H9 (cell line): ENCODE measurements at regions not wholly inside any gene's neighbourhood (a gene's known extent, or its start where the extent isn't known, plus 50 kb on each side); places are given as distances from the start of the nearest gene placed in this dataset.

Source experiments
- DNase-seq: peaks from one replicate; pipeline ENCODE4 v3.0.0-alpha.2; 2017
- H2AFZ ChIP-seq: one replicate; pipeline ENCODE4 v1.6.1; 2013; ENCODE audit warnings: mild to moderate bottlenecking, low read length, control low read depth, moderate library complexity
- H2AK5ac ChIP-seq: 2 replicates; pipeline ENCODE4 v1.6.1; 2013; ENCODE audit warnings: low read length, control low read depth, mixed read lengths; ENCODE audit not compliant: insufficient read length
- H2BK120ac ChIP-seq: one replicate; pipeline ENCODE4 v1.6.1; 2013; ENCODE audit warnings: low read depth, mild to moderate bottlenecking, low read length, control low read depth, inconsistent platforms; ENCODE audit not compliant: poor library complexity, severe bottlenecking
- H2BK12ac ChIP-seq: 2 replicates; pipeline ENCODE4 v1.6.1; 2013; ENCODE audit warnings: low read length, control low read depth, mixed read lengths, low read depth; ENCODE audit not compliant: insufficient read length
- H2BK15ac ChIP-seq: 2 replicates; pipeline ENCODE4 v1.6.1; 2013; ENCODE audit warnings: low read depth, low read length, control low read depth
- H2BK20ac ChIP-seq: one replicate; pipeline ENCODE4 v1.6.1; 2013; ENCODE audit warnings: low read depth, mild to moderate bottlenecking, low read length, control low read depth, inconsistent platforms; ENCODE audit not compliant: poor library complexity, severe bottlenecking
- H2BK5ac ChIP-seq: 2 replicates; pipeline ENCODE4 v1.6.1; 2013; ENCODE audit warnings: low read length, control low read depth, mixed read lengths; ENCODE audit not compliant: insufficient read length
- H3K14ac ChIP-seq: 2 replicates; pipeline ENCODE4 v1.6.1; 2013; ENCODE audit warnings: low read length, control low read depth; ENCODE audit not compliant: insufficient read depth
- H3K18ac ChIP-seq: 2 replicates; pipeline ENCODE4 v1.6.1; 2013; ENCODE audit warnings: low read depth, mild to moderate bottlenecking, mixed read lengths, low read length, control low read depth; ENCODE audit not compliant: insufficient read length
- H3K23ac ChIP-seq: 2 replicates; pipeline ENCODE4 v1.6.1; 2013; ENCODE audit warnings: low read length, control low read depth, mixed read lengths, low read depth; ENCODE audit not compliant: insufficient read length
- H3K23me2 ChIP-seq: 2 replicates; pipeline ENCODE4 v1.6.1; 2013; ENCODE audit warnings: low read depth, mild to moderate bottlenecking, mixed read lengths, low read length, control low read depth; ENCODE audit not compliant: insufficient read length, poor library complexity, severe bottlenecking
- H3K27ac ChIP-seq: 2 replicates; pipeline ENCODE4 v1.5.1; 2013; ENCODE audit warnings: low read length, control low read depth, mixed read lengths, low read depth; ENCODE audit not compliant: insufficient read length
- H3K27me3 ChIP-seq: 2 replicates; pipeline ENCODE4 v1.6.1; 2013; ENCODE audit warnings: low read length, control low read depth, inconsistent platforms; ENCODE audit not compliant: insufficient read depth
- H3K4ac ChIP-seq: 2 replicates; pipeline ENCODE4 v1.6.1; 2013; ENCODE audit warnings: low read depth, mild to moderate bottlenecking, control low read depth, inconsistent platforms, low read length, moderate library complexity
- H3K4me1 ChIP-seq: 2 replicates; pipeline ENCODE4 v1.6.1; 2013; ENCODE audit warnings: low read length, control low read depth, inconsistent platforms; ENCODE audit not compliant: insufficient read depth
- H3K4me2 ChIP-seq: 2 replicates; pipeline ENCODE4 v1.6.1; 2013; ENCODE audit warnings: low read length, control low read depth, mixed read lengths; ENCODE audit not compliant: insufficient read length, insufficient read depth
- H3K56ac ChIP-seq: 2 replicates; pipeline ENCODE4 v1.6.1; 2013; ENCODE audit warnings: low read depth, mild to moderate bottlenecking, mixed read lengths, low read length, control low read depth; ENCODE audit not compliant: insufficient read length
- H3K79me1 ChIP-seq: 2 replicates; pipeline ENCODE4 v1.6.1; 2013; ENCODE audit warnings: low read depth, mild to moderate bottlenecking, moderate library complexity, low read length, control low read depth, inconsistent platforms; ENCODE audit not compliant: insufficient read depth, poor library complexity, severe bottlenecking
- H3K79me2 ChIP-seq: 2 replicates; pipeline ENCODE4 v1.6.1; 2013; ENCODE audit warnings: low read length, control low read depth, inconsistent platforms; ENCODE audit not compliant: insufficient read depth
- H3K9ac ChIP-seq: 2 replicates; pipeline ENCODE4 v1.6.1; 2013; ENCODE audit warnings: low read length, control low read depth, mixed read lengths; ENCODE audit not compliant: insufficient read length; ENCODE audit errors: extremely low read depth
- H3K9me3 ChIP-seq: one replicate; pipeline ENCODE4 v1.6.1; 2013; ENCODE audit warnings: low read depth, low read length, inconsistent platforms; ENCODE audit not compliant: control insufficient read depth
- H3T11ph ChIP-seq: one replicate; pipeline ENCODE4 v1.6.1; 2013; ENCODE audit warnings: mild to moderate bottlenecking, low read length, control low read depth, inconsistent platforms
- H4K20me1 ChIP-seq: one replicate; pipeline ENCODE4 v1.6.1; 2013; ENCODE audit not compliant: control insufficient read depth, insufficient read length, insufficient read depth
- H4K5ac ChIP-seq: 2 replicates; pipeline ENCODE4 v1.6.1; 2013; ENCODE audit warnings: low read depth, mild to moderate bottlenecking, mixed read lengths, low read length, control low read depth; ENCODE audit not compliant: insufficient read length
- H4K8ac ChIP-seq: replicated peaks from 2 replicates; pipeline ENCODE4 v1.6.1; 2013; ENCODE audit warnings: low read length, control low read depth, mixed read lengths, low read depth; ENCODE audit not compliant: insufficient read length
- H4K91ac ChIP-seq: 2 replicates; pipeline ENCODE4 v1.6.1; 2013; ENCODE audit warnings: low read depth, mild to moderate bottlenecking, moderate library complexity, mixed read lengths, low read length, control low read depth; ENCODE audit not compliant: insufficient read length
- H3K27ac Mint-ChIP-seq, 3 experiments: 2 replicates in 2 of 3; 3 replicates in 1 of 3; pipeline ENCODE4 v1.8.0; 2020 to 2021; ENCODE audit warnings: mixed read lengths in 3 of 3, mild to moderate bottlenecking in 1 of 3, moderate library complexity in 1 of 3
- H3K27me3 Mint-ChIP-seq: 2 replicates; pipeline ENCODE4 v1.8.0; 2021; ENCODE audit warnings: low read depth, mild to moderate bottlenecking, moderate library complexity, mixed read lengths
- H3K36me3 Mint-ChIP-seq, 3 experiments: 2 replicates in 2 of 3; 3 replicates in 1 of 3; pipeline ENCODE4 v1.8.0; 2020 to 2021; ENCODE audit warnings: low read depth in 3 of 3, mixed read lengths in 3 of 3; ENCODE audit not compliant: insufficient read depth in 1 of 3
- H3K4me1 Mint-ChIP-seq, 2 experiments: 2 replicates each; pipeline ENCODE4 v1.8.0; 2020; ENCODE audit warnings: mixed read lengths in 2 of 2
- H3K4me3 Mint-ChIP-seq, 2 experiments: 2 replicates in 1 of 2; 3 replicates in 1 of 2; pipeline ENCODE4 v1.8.0; 2020 to 2021; ENCODE audit warnings: mild to moderate bottlenecking in 2 of 2, mixed read lengths in 2 of 2, moderate library complexity in 1 of 2
- H3K9me3 Mint-ChIP-seq, 2 experiments: 2 replicates in 1 of 2; 3 replicates in 1 of 2; pipeline ENCODE4 v1.8.0; 2020; ENCODE audit warnings: mild to moderate bottlenecking in 2 of 2, mixed read lengths in 2 of 2, moderate library complexity in 1 of 2
- WGBS: extraction: QIAGEN DNeasy Blood & Tissue Kit; methylation state at CpG from one replicate; pipeline ENCODE4 v1.1.7; 2013; ENCODE audit warnings: missing lambda C conversion rate, low lambda C conversion rate, mixed read lengths; ENCODE audit not compliant: insufficient read length; ENCODE audit errors: extremely low coverage; 5-methylcytosine and 5-hydroxymethylcytosine counted together
- TF ChIP-seq, protein P1 (sequence below): fragments of 200-600 bp; sonication (generic); conservative IDR thresholded peaks from 3 replicates; pipeline ENCODE4 v1.8.0; 2021; ENCODE audit warnings: antibody characterized with exemption, mild to moderate bottlenecking

DNA sequence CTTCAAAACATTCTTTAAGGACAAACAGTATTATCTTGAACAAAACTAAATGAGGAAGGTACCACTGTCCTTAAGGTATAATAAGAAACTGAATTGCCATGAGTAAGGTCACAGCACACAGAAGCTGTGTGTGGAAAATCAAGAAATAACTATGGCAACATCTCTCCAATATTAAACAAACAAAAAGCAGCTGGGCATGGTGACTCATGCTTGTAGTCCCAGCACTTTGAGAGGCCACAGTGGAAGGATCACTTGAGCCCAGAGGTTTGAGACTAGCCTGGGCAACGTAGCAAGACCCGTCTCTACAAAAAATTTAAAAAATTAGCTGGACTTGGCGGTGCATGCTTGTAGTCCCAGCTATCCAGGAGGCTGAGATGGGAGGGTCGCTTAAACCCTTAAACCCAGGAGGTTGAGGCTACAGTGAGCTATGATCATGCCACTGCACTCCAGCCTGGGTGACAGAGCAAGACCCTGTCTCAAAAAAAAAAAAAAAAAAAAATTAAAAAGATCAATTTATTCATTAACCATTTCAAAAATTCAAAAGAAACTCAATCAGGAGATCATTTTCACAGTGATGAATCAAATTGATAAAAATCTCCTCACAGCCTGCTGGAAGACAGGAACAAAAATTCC, 195.4 kb downstream of the SKIDA1 start:
- no peak overlapping the region for H3K4ac ChIP-seq
- H3K27ac ChIP-seq = no peak overlapping the region
- no CpG with 5 or more reads among the region's 4 CpGs for WGBS
- no peak overlapping the region for H2AK5ac ChIP-seq
- Mint-ChIP-seq H3K4me1 (peaks cover 19 to 22% of the 10 kb centered on the region in 2 experiments), H3K36me3 (no peaks in the 10 kb centered on the region; a peak in 1 of 7 replicates), H3K4me3 (no peak overlapping the region), H3K27me3 (no peaks in the 10 kb centered on the region), H3K27ac (peak overlapping the region in 2 of 3 experiments; percentile 6 to 19; a peak in 2 of 7 replicates), H3K9me3 (no peaks in the 10 kb centered on the region)
- DNase-seq = no peak
- no peaks in the 10 kb centered on the region for H3K79me2 ChIP-seq
- no peak overlapping the region for H3T11ph ChIP-seq
- H4K8ac ChIP-seq = no peak overlapping the region
- TF ChIP-seq, protein P1, sequence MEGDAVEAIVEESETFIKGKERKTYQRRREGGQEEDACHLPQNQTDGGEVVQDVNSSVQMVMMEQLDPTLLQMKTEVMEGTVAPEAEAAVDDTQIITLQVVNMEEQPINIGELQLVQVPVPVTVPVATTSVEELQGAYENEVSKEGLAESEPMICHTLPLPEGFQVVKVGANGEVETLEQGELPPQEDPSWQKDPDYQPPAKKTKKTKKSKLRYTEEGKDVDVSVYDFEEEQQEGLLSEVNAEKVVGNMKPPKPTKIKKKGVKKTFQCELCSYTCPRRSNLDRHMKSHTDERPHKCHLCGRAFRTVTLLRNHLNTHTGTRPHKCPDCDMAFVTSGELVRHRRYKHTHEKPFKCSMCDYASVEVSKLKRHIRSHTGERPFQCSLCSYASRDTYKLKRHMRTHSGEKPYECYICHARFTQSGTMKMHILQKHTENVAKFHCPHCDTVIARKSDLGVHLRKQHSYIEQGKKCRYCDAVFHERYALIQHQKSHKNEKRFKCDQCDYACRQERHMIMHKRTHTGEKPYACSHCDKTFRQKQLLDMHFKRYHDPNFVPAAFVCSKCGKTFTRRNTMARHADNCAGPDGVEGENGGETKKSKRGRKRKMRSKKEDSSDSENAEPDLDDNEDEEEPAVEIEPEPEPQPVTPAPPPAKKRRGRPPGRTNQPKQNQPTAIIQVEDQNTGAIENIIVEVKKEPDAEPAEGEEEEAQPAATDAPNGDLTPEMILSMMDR = no peak
- no peak overlapping the region for H2BK5ac ChIP-seq
- no peaks in the 10 kb centered on the region for H3K9me3 ChIP-seq
- no peak overlapping the region for H3K9ac ChIP-seq
- H4K5ac ChIP-seq = no peak overlapping the region
- H2BK12ac ChIP-seq = no peak overlapping the region
- no peak overlapping the region for H3K4me2 ChIP-seq
- H3K18ac ChIP-seq = no peak overlapping the region
- no peak overlapping the region for H4K91ac ChIP-seq
- H3K27me3 ChIP-seq = no peaks in the 10 kb centered on the region
- no peaks in the 10 kb centered on the region for H3K79me1 ChIP-seq
- H3K14ac ChIP-seq = no peak overlapping the region
- no peaks in the 10 kb centered on the region; the same call in 1 of the 2 replicates for H3K4me1 ChIP-seq
- H2BK120ac ChIP-seq = no peak overlapping the region
- H3K56ac ChIP-seq = no peak overlapping the region
- no peaks in the 10 kb centered on the region for H3K23me2 ChIP-seq
- H2BK20ac ChIP-seq = no peak overlapping the region
- H2BK15ac ChIP-seq = no peak overlapping the region
- no peaks in the 10 kb centered on the region for H4K20me1 ChIP-seq
- no peak overlapping the region for H3K23ac ChIP-seq
- H2AFZ ChIP-seq = no peak overlapping the region
